ENCODE measurements at regions not wholly inside any gene's neighbourhood (a gene's known extent, or its start where the extent isn't known, plus 50 kb on each side); places are given as distances from the start of the nearest gene placed in this dataset.

- DNase-seq = no peak
Observed at GRCh38 chr7:130897515-130898419, 163.8 kb upstream of the KLF14 start.

GRCh38 chr7:130899071-130899560 is 165.1 kb upstream of the KLF14 start:
- no peak for DNase-seq

- DNase-seq = no peak
Observed at GRCh38 chr7:130899638-130900401, 165.8 kb upstream of the KLF14 start.

DNA sequence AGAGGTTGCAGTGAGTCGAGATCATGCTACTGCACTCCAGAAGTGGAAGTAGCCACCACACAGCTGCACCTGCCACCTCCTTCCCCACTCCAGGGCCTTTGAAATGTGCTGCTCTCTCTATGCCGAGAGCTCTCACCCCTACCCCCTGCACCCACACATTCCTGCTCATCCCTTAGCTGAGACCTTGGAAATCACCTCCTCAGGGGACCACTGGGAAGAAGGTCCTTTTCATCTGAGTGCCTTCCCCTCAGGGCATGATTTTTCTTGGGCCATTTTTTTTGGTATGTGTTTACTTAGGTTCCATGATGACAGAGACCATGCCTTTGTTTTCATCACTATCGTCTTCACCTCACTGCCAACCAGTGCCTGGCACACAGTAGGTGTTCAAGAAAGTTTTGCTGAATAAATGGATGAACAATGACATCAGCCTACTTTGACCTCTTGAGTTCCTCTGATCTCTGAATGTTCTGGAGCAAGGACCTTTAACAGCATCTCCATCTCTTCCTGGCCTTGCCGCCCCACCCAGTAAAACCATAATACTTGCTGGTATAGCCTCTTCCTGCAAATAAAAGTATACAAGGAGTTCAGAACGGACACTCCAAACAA is 166.6 kb upstream of the KLF14 start:
- no peak for DNase-seq

- no peak for DNase-seq
Observed at GRCh38 chr7:130901209-130901783, 167.3 kb upstream of the KLF14 start.

DNA sequence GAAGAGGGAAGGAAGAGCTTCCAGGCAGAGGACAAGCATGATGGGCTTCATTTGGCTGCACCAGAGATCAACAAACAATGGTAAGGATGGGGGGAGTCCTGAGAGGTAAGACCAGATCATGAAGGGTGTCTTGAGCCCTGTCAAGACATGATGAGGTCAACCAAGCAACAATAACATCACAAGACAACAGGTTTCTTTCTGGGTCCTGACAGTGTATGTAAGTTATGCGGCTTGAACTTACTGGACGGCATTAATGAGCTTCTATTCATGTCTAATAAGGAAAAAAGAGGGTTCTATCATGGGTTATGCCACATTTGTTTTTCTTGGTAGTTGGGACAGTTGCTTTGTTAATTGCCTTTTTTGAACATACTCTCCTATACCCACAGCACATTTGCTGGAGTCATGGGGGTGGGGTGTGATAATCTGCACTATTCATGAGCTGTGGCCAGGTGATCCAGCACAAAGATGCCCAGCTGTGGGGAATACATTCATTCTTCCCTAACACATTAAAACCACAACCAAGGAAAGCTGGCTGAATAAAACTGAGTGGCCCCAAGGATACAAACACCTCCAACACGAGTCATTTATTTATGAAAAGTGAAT is 168.8 kb upstream of the KLF14 start:
- no peak for DNase-seq

DNA sequence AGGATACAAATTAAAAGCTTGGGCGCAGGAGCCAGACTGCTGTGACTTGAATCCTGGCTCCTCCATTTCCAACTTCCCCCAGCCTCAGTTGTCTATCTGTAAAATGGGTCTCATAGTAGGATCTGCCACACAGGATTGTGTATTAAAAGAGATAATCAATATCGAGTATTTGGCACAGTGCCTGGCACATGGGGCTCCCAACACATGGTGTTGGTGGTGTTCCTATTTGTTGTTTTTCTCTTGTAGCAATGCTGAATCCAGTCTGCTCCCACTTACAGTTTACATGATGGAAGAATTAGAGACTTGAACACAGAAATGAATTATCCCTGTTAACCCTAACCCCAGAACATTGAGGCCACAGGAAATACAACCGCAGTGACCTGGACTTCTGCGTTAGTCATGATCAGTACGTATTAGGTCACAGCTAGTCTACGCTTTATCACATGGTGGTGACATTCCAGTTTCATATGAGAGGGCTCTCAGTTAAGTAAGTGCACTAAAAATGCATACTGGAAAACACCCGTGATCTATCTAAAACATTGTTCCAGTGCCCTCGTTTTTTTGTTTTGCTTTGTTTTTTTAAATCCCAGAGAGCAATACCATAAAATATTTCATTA is 169.5 kb upstream of the KLF14 start:
- no peak for DNase-seq

DNA sequence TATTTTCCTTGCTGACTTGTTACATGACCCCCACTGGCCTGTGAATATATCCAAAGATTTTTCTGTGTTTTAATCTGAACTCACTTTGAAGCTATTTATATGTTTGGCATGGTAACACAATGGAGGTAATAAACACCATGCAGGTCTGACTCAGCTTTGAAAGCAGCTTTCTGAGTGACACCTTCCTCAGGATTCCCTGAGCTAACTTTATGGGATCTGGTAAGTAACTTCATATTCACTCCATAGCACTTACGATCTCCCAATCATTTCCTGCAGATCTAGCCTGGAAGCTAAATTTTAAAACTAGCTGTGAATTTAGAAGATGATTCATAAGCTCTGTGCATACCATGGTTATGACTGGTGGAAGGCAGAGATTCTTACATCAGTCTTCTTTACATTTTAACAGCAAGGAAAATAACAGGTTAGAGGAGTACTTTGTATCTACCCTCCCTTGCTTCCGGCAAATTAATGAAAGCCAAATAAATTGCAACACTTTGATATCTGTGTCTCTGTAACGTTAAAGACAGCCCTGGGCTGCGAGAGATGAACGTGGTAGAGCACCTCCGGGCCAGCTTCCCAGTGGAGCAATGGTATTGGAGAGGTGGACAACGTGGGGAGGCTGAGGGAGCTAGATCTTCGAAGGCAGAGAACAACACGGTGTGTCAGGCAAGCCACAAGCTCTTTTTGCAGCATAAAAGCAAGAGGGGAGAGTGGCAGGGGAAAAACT is 170.2 kb upstream of the KLF14 start:
- DNase-seq = no peak

DNA sequence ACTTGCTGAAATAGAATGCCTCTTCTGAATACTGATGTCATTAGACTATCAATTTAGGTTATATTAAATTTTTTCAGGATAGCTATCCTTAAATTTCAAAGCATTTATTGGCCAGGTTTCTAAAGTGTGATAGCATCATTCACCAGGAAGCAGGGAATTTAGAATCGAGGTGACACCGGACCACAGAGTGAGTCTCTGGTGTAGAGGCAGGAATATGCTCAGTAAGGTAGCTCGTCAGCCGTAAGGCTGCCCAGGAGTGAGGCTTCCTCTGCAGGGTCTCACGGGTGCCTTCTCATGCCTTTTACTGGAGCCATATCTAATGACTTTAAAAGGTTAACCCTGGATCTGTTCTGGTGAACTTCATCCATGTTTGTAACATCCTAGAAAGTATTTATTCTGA is 170.8 kb upstream of the KLF14 start:
- no peak for DNase-seq

GRCh38 chr7:130906575-130906974 is 172.6 kb upstream of the KLF14 start:
- DNase-seq = no peak

DNA sequence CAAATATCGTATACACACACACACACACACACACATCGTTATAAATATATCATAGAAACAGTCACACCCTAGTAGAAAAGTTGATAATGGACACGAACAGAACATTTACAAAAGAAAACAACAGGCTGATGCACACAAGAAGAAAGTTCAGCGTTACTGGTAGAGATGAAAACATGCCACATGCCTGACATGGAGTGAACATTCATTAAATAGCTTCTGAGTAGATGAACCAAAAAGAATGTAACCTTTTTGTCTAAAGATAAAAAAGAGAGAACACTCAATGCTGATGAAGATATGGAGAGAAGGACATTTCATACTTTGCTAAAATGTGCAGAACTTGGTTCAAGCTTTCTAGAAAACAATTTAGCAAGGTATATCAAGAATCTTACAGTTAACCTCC is 173.4 kb upstream of the KLF14 start:
- DNase-seq = no peak

DNA sequence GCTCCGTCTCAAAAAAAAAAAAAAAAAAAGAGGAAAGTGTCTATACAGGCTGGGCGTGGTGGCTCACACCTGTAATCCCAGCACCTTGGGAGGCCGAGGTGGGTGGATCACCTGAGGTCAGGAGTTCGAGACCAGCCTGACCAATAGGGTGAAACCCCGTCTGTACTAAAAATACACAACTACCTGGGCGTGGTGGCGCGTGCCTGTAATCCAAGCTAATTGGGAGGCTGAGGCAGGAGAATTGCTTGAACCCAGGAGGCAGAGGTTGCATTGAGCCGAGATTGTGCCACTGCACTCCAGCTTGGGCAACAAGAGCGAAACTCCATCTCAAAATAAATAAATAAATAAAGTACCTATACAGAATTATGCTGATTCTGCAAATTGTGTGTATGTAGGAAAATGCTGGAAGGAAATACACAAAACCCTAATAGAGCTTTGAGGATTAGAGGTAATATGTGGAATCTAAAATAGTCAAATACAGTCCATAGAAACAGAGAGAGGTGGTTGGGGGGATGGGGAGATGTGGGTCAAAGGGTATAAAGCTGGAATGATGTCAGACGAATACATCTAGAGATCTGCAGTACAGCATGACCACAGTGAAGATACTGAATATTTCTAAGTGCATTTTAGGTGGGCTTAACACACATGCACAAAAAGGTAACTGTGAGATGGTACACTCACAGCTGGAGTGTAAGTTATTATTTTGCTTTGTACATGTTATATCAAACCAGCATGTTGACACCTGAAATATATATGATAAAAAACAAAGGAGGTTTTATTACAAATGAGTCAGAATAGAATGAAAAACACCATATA is 174.5 kb upstream of the KLF14 start:
- DNase-seq = no peak

- DNase-seq = no peak
Observed at GRCh38 chr7:130909161-130909836, 175.3 kb upstream of the KLF14 start.

DNA sequence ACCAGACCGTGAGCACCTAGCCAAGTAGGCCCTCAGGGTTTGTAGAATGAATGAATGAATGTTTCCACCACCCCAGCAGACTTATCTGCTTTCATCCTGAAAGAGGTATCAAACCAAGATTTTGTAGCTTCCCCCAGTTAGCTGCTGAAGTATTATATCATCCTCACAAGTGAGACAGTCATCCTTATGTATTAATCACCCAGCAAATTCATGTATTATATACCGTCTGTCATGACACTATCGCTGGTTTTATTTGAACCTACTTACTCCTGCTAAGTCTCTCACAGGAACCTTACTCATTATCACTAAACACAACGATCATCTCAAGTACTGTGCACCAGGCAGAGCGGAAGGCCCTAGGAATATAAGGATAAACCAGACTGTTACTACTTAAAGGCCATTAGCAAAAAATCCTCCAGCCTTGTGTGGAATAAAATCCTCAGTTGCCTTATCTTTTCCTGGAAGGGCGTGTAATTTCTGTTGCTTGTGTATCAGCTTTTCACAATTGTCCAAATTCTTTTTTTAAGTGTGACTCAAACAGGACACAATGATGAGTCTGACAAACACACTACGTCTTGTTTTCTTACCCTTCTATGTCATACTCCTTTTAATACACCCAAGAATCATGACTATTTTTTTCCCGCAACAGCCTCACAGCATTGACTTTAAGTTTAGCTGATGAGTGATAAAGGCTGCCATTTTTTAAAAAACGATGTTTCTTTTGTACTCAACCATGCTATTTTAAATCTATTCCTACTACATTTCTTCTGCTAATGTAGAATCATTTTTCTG is 176.1 kb upstream of the KLF14 start:
- DNase-seq = no peak

DNA sequence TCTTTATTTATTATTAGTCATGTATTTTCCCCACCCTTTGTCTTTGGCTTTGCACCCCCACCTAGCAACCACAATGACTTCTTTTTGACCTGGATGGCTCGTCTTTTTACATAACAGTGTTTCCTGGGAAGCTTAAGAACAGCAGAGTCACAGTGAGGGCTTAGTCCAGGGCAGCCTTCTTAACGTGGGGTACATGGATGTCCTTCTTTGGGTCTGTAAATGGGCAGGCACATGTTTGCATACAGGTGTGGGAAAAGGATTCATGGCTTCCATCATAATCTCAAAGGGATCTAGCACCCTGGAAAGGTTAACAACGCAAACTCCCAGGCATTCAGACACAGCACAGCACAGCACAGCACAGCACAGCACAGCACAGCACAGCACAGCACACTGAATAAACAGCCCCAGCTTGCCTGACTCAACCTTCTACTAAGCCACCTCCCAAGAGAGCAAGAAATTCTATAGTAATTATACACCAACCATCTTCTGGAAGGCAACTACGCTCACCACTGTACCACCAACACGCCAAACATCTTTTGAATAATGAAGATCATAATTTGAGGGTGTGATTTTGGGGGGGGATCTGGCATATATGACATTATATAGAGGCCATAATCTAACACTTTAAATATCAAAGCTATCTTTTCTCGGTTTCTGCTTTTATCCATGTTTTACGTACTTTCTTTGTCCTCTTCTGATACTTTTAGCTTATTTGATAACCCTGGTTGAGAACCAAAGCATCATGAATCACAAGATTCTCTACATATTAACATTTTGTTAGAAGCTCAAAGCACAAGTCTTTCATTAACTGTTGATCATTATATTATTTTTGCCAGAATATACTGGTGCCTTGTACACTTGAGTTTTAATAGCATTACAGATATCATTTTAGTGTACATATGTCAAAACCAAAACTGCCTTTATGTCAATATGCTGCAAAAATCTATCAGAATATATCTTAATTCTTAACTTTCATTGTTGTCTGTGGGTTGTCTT is 177.2 kb upstream of the KLF14 start:
- DNase-seq = no peak

- no peak for DNase-seq
Observed at GRCh38 chr7:130912082-130912861, 178.3 kb upstream of the KLF14 start.
